HG03175 (cell line): ENCODE measurements at regions not wholly inside any gene's neighbourhood (a gene's known extent, or its start where the extent isn't known, plus 50 kb on each side); places are given as distances from the start of the nearest gene placed in this dataset.

Source experiments
- ATAC-seq: cut with Tn5 transposase; IDR thresholded peaks from one replicate; pipeline ENCODE4 v1.9.1; 2021; ENCODE audit warnings: mild to moderate bottlenecking, moderate library complexity; ENCODE audit not compliant: unreplicated experiment

DNA sequence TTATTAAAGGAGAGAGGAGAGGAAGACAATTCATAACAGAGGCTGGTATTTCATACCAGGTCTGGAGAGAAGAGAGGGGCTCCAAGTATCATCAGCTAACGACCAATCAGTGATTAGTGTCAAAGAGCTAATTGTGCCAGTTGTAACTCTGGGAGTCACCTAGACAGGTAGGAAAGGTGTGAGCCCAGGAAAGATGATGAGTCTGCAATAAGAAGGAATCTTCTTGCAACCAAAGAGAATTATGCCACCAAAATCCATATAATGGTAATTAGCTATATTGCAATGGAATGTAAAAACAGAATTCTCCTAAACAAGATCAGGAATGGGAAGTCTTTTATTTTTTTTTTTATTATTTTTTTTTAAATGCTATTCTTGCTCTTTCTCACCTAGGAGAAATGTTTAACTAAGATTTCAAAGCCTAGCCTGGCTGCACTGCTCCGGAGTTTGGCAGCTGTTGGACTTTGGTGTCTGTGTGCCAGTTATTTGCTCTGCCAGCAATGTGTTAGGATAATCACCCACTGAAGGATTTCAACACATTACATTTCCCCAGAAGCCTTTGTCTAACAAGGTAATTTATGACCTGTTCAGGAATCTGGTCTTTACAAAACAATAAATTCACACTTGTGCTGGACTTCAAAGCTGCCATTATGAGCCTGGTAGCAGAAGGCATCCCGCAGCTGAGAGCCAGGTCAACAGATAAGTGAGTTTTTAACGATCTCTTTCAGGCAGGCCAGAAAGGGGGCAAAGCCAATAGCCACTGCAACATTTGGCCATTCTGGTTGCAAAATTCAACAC is 89.4 kb downstream of the FOXB1 start:
- ATAC-seq, result no peak

DNA sequence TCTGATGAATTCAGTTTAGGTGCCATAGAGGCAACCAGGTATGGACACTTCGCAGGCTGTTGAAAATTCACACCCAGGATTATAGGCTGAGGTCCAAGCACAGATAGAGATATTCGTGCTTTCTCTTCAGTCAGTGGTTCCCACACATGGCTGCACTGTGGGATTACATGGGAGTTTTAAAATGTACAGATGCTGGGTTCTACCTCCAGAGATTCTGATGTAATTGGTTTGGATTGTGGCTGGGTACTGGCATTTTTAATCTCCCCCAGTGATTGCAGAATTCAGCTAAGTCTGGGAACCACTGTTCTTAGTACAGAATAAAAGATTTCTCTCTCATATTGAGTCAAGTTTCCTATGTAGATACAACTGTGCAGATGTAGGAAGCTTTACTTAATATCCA is 91.6 kb downstream of the FOXB1 start:
- no peak for ATAC-seq

DNA sequence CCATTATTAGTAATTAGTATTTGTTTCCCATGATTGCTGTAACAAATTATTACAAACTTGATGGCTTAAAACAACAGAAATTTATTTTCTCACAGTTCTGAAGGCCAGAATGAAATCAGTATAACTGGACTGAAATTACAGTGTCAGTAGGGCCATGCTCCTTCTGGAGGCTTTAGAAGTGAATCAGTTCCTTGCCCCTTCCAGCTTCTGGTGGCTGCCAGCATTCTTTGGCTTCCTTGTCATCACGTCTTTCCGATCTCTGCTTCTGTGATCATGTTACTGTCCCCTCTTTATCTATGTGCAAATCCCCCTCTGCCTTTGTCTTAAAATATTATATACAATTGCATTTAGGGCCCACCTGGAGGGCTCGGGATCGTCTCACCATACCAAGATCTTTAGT is 92.0 kb downstream of the FOXB1 start:
- no peak for ATAC-seq

DNA sequence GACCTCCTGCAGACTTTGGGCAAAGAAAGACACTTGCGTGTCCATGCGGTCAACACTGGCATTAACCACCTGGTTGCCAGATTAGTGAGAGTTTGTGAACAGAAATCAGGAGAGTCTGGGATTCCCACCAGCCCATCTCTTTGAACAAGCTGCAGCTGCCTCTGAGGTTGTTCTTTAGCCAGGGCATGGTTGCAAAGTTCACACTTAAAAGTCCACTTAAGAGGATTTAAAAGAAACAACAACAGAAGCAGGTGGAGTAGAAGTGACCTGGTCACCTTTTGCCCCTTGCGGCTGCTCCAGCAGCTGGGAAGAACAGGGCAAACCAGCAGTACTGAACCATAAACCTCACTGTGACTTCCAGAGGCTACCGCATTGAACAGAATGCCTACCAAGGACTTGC is 97.3 kb downstream of the FOXB1 start:
- no peak for ATAC-seq

DNA sequence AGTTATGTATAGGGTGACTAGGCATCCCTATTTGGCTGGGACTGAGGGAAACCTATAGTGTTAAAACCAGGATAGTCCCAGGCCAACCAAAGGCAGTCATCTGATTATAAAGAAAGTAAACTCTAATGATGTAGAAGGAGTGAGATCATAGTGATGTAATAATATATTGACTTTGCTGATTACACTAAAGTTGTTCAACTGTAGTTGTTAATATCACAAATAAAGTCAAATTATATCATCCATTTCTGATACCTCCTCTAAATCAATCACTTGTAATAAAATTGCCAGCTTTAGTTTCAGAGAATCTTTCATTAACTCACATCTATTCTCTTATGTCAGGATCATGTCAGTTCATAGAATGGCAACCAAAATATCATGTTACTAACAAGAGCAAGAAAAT is 98.6 kb downstream of the FOXB1 start:
- ATAC-seq, result no peak

DNA sequence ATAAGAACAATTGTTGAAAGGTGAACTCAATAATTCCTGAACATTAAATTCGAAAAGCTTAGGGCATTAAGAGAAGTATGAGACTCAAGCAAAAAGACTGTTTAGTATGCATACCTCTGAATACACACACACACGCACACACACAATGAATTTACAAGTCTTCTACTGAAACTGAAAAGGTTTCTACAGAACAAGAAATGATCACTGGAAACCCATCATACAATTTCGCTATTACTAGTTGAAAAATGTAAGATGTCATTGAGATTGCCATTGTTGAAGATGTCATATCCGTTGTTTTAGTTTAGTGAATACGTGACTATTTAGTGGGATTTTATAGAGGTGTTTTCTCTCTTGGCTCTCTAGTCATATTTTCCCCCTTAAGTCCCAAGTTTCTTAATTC is 106.8 kb downstream of the FOXB1 start:
- no peak for ATAC-seq

DNA sequence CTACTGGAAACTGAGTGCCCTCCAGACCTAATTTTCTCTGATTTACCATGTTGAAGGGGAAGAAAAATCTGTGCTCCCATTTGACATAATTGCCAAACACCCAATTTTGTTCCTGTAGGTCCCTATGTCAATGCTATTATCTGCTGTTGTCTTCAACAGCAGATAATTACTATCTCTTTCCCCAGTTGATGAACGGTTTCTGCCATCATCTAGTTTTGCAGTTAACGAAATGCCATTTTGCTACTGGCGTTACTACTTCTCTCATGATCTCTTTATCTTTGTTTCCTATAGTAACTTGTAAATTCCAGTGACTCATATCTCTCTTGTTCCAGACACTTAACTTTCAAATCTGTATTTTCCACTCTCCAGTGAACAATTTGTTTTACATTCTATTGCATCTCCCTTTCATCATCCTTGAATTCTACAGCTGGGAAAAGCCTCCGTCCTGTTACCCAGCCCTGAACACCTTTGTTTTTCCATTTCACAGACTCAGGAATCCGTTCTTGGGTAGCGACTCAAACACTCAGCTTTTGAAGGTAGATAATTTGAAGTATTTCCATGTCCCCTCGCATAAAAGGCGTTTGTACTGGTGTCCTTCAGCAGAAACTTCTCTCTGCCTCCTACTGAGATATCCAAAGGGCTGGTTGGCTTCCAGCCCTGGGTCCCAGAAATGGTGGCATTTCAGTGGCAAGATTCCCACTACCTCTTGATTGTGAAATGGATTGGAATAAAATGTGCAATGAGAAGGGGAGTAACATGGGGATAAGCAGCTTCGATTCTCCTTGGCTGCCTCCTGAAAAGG is 111.7 kb downstream of the FOXB1 start:
- ATAC-seq, result no peak

DNA sequence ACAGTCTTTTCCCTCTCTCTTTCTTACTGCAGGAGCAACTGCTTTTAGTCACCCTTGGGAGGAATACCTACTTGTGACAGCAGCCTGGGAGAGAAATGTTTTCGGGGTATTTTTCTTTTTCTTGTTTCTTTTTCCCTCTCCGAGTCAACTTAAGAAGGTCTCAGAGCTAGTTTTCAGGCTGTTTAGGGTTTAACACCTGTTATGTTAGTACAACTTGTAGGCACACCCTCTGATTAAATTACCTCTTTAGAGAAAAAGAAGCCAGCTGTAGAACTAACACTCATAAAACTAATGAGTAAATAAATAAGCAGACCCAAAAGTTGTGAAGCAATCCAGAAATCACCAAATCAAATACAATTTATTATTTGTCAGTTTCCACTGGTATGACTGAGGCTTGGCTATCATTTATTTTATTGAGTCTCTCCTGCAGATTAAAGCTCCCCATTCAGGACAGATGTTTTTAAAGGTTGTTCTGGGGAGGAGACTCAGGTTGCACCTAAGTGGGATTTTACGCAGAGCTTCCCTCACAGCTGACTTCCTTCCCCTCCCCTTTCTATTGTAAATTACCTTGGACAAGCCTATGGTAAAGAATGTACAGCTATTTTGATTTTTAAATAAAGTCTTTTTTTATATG is 112.5 kb downstream of the FOXB1 start:
- ATAC-seq, result no peak

DNA sequence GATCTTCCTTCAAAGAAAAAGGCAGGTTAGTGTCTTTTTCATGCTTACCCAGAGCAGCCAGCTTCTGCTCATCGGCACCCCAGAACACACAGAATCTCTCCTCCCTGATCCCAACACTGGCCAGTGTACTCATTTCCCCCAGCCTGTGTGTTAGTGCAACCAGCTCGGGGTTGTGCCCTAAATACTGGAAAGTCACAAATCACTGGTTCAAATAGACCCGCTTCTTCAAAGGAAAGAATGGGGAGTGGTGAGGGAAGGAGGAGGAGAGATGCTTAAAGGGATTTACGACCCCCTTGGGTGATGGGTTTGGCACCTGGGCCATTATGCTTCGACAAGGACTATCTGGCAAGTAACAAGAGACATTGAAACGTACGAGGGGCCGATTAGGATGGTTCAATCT is 114.0 kb downstream of the FOXB1 start:
- no peak for ATAC-seq

DNA sequence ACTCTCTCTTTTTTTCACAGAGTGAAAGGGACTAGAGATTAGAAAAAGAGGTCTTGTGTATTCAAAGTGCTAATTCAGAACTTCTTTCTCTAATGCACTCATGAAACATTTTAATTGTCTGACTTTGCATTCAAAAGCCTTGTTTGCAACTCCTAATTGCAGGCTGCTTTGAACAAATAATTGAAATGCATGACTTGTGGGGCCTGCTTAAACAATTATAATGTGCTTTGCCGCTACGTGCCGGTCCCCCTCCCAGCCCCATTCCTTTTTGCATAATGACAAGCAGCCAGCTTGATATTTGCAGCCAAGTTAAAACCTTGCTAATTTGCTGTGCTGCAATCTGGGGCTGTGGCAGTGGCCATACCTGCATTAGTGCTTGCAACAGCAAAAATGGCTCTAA is 114.5 kb downstream of the FOXB1 start:
- ATAC-seq, result no peak

DNA sequence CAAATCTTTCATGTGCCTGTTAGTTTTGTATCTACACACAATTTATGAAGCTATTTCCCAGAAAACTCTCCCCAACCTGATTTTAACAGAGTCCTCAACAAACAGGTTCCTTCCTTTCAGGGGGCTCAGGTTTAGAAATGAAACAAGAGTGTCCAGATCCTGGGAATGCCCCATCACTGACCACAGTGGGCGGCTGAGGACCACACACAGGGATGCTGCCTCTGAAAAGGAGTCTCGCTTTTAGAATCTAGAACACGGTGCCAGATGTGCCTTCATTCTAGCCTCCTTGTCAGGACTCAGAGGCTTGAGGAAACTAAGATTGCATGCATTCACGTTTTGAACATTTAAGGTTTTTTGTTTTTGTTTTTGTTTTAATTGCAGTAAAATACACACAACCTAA is 115.0 kb downstream of the FOXB1 start:
- ATAC-seq, result no peak

DNA sequence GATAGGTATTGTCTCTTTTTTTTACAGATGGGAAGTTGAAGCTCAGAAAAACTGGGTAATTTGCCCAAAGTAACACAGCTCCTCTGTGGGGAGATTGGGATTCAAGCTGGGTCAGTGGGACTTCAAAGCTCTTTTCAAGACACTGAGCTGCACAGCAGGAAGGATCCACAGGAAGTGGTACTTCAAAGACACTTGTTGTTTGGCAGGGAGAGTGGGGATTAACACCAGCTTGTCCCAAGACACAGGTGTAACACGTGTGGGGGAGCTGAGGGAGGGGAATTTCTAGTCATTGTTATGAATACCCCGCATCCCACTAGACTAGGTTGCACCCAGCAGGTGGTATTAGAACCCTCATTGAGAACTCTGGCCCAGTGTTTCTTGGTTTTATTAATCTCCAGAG is 116.0 kb downstream of the FOXB1 start:
- ATAC-seq, result no peak

DNA sequence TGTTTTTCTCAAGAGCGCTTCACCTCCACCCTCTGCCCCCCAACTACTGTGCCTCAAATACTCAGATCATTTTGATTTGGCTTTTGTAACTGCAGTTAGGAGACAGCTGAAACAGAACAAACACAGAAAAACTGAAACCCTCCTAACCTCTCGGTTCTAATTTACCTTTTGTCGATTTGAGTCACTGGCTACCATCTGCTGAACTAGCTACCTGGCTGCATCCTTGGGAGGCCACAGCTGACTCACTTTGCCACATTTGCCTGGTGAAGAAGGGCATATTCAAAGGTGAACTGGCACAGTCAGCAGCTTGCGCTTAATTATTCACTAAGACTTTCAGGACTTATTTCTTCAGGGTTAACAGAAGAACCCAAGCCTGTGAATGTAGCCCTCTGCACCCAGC is 117.7 kb downstream of the FOXB1 start:
- peak; percentile 51 for ATAC-seq

DNA sequence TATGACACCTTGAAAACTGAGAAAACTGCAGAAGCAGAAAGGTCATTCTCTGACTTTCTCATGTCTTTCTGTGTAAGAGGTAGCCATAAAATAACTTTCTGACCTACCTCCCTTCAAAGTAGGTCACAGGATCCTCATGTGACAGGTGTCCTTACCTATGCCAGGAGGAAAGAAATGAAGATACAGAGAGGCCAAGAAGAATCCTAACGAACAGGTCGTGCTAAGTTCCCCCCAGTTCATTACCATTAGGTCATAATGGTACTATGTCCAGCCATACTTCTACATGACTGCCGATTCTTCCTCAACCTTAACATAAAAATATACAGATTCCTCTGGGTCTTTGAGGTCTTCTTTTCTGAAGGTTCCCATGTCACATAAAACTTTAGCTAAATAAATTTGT is 118.6 kb downstream of the FOXB1 start:
- ATAC-seq, result no peak

DNA sequence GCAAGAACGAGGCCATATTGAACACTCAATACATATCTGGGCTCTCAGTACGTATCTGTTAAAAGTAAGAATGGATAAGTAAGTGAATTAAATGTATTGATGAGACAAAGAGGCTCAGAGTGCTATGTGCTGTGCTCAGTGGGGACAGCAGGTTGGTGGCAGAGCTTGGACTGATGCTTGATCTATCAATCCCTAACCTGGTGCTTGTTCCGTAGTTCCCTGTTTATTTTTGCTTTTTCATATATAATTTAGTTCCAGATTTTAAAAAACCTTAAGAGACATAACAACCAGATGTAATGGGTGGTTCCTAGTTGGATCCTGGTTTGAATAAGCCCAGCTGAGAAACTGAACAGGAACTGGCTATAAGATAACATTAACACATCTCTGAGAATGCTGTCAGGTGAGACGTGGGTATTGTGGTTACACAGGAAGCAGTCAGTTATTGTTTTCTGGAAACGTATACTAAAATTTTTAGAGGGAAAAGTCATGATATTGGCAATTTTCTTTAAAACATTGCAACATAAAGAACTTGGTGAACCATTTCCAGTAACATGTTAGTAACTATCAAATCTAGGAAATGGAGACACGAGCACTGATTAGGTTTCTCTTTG is 120.5 kb downstream of the FOXB1 start:
- no peak for ATAC-seq

DNA sequence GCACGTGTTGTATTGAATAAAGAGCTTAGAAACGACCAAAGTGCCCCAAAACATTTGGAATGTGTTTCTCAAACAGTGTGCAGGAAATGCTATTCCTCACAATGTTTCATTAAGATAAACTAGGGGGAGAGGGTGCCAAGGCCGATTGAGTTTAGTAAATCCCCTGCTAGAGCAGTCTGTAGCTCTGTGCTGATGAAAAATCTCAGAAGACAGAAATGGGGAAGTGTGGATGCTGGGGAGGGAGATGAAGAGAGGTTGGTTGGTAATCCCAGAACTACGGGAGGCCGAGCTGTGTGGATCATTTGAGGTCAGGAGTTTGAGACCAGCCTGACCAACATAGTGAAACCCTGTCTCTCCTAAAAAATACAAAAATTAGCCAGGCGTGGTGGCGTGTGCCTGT is 121.2 kb downstream of the FOXB1 start:
- ATAC-seq, result no peak

DNA sequence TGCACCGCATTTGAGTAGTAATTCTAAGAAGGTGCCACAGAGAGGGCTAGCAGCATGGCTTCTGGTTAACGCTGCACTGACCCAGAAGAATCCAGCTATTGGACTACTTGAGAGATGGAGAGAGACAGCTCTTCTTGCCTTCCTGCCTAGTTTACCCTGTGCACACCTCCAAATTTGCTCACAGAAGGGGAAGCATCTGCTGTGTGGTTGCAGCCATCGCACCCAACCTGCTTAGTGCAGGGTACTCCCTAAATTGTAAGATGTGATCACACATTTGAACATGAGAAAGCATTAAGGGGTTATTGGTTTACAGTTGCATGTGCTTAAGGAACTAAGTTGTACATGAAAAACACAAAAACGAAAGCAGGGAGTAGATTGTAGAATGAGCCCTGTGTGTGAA is 122.1 kb downstream of the FOXB1 start:
- no peak for ATAC-seq

DNA sequence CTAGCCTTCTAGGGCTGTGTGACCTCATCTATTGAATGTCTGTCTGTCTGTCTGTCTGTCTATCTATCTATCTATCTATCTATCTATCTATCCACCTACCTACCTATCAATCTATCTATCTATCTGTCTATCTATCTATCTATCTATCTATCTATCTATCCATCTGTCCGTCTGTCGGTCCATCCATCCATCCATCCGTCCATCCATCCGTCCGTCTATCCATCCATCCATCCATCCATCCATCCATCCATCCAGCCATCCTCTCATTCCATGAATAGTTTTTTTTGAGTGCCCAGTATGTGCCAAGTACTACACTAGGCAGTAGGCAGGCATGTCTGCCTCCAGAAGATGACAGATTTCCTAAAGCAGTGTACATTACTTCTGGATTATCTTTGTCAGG is 122.5 kb downstream of the FOXB1 start:
- no peak for ATAC-seq

DNA sequence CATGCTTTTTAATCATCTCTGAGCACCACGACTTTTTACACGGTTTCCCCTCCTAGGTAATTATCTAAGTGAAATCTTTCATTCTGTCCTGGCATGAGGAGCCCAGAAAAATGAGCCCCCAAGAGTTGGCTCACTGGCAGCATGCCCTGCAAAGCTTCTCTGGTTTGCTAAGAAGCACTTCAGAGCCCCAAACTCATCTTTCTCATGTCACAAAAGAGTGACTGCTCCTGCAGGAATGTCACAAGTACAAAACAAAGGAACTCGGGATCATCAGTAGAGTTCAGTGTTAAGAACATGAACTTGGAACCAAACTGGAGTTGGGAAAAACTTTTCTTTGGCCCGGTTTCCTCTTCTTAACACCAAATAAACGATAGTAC is 123.9 kb downstream of the FOXB1 start:
- no peak for ATAC-seq

DNA sequence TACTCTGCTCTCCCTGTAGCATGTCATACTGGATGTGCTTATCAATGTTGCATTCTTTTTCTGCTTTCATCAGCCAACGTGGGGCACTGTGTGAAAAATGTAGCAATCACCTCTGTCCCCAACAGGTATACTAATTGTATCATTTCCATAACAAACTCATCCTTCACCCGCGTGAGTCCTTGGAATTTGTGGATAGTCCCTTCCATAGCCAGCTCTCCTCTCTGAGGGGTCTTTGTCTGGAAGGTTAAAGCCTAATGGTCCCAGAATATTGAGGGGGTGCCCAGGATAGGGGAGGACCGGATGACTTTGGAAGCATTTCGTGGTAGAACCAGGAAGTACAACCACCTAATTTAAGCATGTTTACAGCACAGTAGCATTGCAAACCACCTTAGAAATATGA is 124.6 kb downstream of the FOXB1 start:
- no peak for ATAC-seq

DNA sequence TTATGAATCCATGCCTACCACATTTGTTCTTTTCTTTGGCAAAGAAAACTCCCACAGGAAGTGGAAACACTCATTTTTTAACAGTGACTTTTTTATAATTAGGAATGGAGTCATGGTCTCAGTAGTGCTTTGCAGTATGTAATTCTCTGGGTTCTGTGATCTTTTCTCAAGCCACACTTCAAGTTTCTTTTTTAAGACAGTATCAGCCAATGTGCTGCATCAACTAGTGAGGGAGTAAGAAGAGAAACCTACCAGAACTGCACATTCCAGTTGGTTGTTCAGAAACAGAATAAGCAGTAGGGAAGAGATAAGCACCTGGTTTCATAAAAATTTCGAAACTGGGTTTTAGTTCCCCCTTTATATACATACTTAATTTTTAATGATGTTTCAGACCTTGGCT is 126.3 kb downstream of the FOXB1 start:
- no peak for ATAC-seq

DNA sequence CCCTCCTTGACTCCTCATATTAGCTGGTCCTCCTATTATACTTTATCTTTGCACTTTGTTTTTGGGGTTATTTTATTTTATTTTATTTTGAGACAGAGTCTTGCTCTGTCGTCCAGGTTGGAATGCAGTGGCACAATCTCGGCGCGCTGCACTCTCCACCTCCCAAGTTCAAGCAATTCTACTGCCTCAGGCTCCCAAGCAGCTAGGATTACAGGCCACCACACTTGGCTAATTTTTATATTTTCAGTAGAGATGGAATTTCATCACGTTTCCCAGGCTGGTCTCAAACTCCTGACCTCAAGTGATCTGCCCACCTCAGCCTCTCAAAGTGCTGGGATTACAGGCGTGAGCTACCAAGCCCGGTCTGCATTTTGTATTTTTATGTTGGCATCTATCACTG is 126.7 kb downstream of the FOXB1 start:
- no peak for ATAC-seq
